ENCODE measurements at regions not wholly inside any gene's neighbourhood (a gene's known extent, or its start where the extent isn't known, plus 50 kb on each side); places are given as distances from the start of the nearest gene placed in this dataset.

GRCh38 chr1:103416681-103417286 is 108.7 kb upstream of the RNPC3 start:
- TF ChIP-seq, protein P1, sequence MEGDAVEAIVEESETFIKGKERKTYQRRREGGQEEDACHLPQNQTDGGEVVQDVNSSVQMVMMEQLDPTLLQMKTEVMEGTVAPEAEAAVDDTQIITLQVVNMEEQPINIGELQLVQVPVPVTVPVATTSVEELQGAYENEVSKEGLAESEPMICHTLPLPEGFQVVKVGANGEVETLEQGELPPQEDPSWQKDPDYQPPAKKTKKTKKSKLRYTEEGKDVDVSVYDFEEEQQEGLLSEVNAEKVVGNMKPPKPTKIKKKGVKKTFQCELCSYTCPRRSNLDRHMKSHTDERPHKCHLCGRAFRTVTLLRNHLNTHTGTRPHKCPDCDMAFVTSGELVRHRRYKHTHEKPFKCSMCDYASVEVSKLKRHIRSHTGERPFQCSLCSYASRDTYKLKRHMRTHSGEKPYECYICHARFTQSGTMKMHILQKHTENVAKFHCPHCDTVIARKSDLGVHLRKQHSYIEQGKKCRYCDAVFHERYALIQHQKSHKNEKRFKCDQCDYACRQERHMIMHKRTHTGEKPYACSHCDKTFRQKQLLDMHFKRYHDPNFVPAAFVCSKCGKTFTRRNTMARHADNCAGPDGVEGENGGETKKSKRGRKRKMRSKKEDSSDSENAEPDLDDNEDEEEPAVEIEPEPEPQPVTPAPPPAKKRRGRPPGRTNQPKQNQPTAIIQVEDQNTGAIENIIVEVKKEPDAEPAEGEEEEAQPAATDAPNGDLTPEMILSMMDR (IDR thresholded peaks at IDR 0.05) = no peak
- TF ChIP-seq POLR2A (IDR thresholded peaks at IDR 0.05) = no peak
